HG03103 (cell line): ENCODE measurements at regions not wholly inside any gene's neighbourhood (a gene's known extent, or its start where the extent isn't known, plus 50 kb on each side); places are given as distances from the start of the nearest gene placed in this dataset.

Source experiments
- ATAC-seq: cut with Tn5 transposase; IDR thresholded peaks from one replicate; pipeline ENCODE4 v1.9.1; 2021; ENCODE audit warnings: low read depth; ENCODE audit not compliant: unreplicated experiment

GRCh38 chr3:64358853-64359252, 133.6 kb upstream of the PRICKLE2 start:
- ATAC-seq = no peak

- no peak for ATAC-seq
Measured at GRCh38 chr3:64358176-64358575, 132.9 kb upstream of the PRICKLE2 start.

GRCh38 chr3:64357481-64357880, 132.2 kb upstream of the PRICKLE2 start:
- ATAC-seq = no peak

GRCh38 chr3:64355401-64355807, 130.1 kb upstream of the PRICKLE2 start:
- no peak for ATAC-seq

- ATAC-seq = no peak
Measured at GRCh38 chr3:64354956-64355355, 129.7 kb upstream of the PRICKLE2 start.

- ATAC-seq = no peak
Measured at GRCh38 chr3:64354221-64354620, 129.0 kb upstream of the PRICKLE2 start.

GRCh38 chr3:64353226-64353625, 128.0 kb upstream of the PRICKLE2 start:
- ATAC-seq = no peak

GRCh38 chr3:64352639-64352992, 127.3 kb upstream of the PRICKLE2 start:
- no peak for ATAC-seq

- no peak for ATAC-seq
Measured at GRCh38 chr3:64351713-64352638, 126.7 kb upstream of the PRICKLE2 start.

- no peak for ATAC-seq
Measured at GRCh38 chr3:64349551-64349950, 124.3 kb upstream of the PRICKLE2 start.

- no peak for ATAC-seq
Measured at GRCh38 chr3:64345371-64345770, 120.1 kb upstream of the PRICKLE2 start.

- no peak for ATAC-seq
Measured at GRCh38 chr3:64344721-64345207, 119.5 kb upstream of the PRICKLE2 start.

- no peak for ATAC-seq
Measured at GRCh38 chr3:64343689-64344430, 118.6 kb upstream of the PRICKLE2 start.

- ATAC-seq = no peak
Measured at GRCh38 chr3:64342940-64343688, 117.8 kb upstream of the PRICKLE2 start.

- no peak for ATAC-seq
Measured at GRCh38 chr3:64341296-64341695, 116.0 kb upstream of the PRICKLE2 start.

- no peak for ATAC-seq
Measured at GRCh38 chr3:64340641-64341101, 115.4 kb upstream of the PRICKLE2 start.

GRCh38 chr3:64336488-64336887, 111.2 kb upstream of the PRICKLE2 start:
- ATAC-seq = no peak

- ATAC-seq = no peak
Measured at GRCh38 chr3:64332459-64333350, 107.4 kb upstream of the PRICKLE2 start.

- ATAC-seq = no peak
Measured at GRCh38 chr3:64331605-64332004, 106.3 kb upstream of the PRICKLE2 start.

- no peak for ATAC-seq
Measured at GRCh38 chr3:64329037-64329436, 103.8 kb upstream of the PRICKLE2 start.
